DMS114 treated with DMSO at 0.1 percent for 48 hours (cell line): ENCODE measurements at regions not wholly inside any gene's neighbourhood (a gene's known extent, or its start where the extent isn't known, plus 50 kb on each side); places are given as distances from the start of the nearest gene placed in this dataset.

Source experiments
- DNase-seq: peaks from one replicate; lab custom pipeline; 2025; ENCODE audit not compliant: unreplicated experiment; lab: John Stamatoyannopoulos, UW

DNA sequence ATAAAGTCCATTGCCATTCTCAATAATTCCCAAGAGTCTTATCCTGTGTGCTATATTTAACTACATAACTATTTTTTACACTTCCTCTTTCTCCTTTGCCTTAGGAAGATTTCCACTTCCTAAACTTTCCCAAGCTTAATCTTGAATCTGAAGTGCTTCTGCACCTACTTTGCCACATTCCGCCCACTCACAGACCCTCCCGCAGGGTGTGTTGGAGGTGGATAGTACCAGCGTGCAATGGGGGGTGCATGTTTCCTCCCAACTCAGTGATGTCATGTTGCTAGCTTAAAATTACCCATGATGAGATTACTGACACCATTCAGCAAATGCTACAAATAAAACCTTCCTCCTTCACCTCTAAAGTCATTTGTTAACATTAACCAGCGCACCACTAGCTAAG is 460.2 kb downstream of the NR2F1-AS1 start:
- no peak for DNase-seq

DNA sequence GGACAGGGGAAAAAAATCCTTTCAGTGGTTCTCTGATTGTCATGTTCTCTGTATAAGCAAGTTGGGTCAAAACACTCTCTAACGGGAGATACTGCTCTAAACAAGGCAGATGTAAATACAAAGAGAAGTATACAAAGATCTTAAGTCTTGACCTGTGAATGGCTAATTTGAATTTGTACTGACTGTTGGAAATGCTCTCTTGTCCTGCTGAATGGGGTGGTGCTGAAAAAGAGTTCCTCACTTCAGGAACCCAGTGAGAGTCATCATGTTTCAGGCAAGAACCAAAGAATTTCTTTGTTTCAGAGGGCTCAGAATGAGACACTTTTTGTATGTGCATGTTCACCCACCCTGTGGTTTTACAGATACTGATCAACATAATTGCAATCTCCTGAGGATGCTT is 461.0 kb downstream of the NR2F1-AS1 start:
- no peak for DNase-seq

- no peak for DNase-seq
These were observed 463.1 kb downstream of the NR2F1-AS1 start for GRCh38 chr5:93117751-93118531.

DNA sequence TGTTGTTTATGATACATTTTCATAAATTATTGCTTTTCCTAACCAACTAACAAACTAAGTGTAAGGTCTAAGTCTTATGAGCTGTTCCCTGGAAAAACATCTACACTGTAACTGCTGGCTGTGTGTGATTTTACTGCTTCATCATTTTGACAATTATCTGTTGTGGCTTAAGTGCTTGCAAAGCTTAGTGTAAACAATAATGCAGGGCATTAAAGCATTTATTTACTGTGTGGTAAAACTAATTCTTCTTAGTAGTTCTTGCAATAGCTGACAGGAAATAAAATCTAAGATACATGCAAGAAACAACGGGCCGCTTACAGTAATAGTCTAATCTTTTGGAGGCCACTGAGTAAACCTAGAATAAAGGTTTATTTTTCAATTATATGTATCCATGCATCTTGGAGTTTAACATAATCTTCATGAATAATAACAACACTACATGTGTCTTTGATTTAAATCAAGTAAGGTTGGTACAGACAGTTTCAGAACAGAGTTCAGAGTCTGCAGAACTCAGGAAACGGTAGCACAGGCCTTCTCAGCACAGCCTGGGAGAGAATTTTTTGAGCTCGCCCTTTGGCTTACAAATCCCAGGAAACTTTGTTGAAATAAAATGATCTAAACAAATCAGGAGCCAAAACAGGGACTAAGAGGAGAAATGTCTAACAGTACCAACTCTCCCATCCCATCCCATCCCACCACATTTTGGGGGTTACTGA is 473.1 kb downstream of the NR2F1-AS1 start:
- no peak for DNase-seq

- DNase-seq: no peak
These were observed 473.9 kb downstream of the NR2F1-AS1 start for GRCh38 chr5:93107141-93107540.

GRCh38 chr5:93101661-93102060 is 479.4 kb downstream of the NR2F1-AS1 start:
- DNase-seq: no peak

- no peak for DNase-seq
These were observed 480.0 kb downstream of the NR2F1-AS1 start for GRCh38 chr5:93100976-93101375.

DNA sequence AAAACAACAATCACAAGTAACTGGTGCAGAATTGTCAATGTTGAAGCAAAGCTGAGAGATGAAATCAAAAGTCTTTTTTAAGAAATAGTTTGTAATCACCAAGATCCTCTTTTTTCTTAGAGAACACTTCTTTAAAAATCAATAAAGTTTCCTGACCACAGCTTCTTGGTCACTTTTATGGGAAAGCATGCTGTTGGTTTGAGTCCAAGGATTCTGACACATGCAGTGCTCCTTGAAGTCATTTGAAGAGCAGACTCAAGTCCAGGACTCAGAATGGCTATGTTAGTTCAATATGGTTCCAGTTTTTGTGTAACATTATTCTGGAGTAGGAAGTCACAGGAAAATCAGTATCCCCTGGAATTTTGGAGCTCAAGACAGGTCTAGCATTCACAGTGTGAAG is 480.6 kb downstream of the NR2F1-AS1 start:
- DNase-seq: no peak

DNA sequence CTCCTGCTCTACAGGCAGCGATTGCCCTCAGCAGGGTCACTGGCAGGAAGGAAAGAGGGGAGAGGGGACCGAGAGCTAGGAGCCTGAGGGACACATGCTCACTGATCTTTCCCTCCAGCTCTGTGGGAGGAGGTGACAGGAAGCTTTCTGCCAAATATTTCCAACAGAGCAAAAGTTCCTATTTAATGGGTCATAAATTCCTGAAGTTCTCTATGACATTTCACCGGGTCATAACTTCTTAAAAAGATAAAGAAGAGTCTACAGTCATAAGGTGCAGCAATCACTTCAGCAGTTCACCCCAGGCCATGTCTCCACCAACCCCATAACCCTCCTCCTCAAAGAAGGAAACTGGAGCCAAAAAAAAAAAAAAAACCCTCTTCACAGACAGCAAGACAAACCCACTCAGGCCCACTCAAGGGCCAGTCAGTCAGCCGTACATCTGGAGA is 481.1 kb downstream of the NR2F1-AS1 start:
- no peak for DNase-seq

- DNase-seq: no peak
These were observed 484.5 kb downstream of the NR2F1-AS1 start for GRCh38 chr5:93096561-93096960.

- no peak for DNase-seq
These were observed 488.5 kb downstream of the NR2F1-AS1 start for GRCh38 chr5:93092349-93093105.

DNA sequence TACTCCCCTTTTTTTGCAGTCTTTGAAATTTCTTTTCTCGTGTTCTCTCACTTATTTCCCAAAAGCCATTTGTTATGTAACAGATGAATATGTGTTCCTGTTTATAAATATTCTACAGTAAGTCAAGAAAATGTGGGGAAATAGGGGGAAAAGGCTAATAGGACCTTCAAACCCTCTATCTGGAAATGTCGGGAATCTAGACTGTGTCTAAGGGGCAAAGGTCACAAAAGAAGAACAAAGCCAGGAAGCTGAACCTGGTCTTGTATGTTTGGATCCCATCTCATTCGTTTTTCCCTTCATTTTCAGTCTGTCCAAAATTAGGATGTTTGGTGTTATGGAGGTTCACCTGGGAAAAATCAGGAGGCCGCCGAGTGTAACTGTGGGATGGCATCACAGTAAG is 490.3 kb downstream of the NR2F1-AS1 start:
- DNase-seq: no peak

DNA sequence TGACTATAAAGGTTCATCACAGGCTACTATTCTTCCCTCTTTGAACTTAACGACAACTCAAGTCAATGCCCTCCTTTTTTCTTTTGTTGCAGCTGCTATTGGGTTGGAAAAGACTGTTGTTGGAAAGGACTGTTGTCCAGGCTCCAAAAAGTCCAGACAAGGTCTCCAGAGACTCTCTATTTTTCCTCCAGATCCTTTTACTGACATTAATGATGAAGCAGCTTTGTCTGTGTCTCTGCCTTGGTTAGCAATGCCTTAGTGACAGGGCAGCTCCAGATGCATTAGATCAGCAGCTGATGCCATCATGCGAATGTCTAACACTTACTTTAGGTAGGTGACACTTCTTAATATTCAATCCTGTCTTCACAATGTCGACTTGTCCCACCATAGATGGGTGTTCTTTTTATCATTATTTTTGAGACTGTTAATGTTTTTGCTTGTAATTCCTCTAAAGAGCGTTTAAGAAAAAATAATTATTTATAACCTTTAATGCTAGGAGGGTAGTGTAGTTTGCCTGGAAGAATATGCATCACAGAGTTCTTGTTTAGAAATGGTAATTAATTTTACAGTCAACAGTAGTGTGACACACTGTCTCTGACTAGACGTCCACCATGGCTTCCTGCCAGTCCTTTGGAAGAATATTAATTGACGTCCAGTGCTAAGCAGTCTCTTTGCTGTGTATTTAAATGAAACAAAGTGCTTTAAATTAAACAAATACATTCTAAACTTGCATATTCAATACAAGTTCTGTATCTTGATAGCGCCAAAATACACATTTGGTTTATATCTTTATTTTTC is 492.2 kb downstream of the NR2F1-AS1 start:
- no peak for DNase-seq

DNA sequence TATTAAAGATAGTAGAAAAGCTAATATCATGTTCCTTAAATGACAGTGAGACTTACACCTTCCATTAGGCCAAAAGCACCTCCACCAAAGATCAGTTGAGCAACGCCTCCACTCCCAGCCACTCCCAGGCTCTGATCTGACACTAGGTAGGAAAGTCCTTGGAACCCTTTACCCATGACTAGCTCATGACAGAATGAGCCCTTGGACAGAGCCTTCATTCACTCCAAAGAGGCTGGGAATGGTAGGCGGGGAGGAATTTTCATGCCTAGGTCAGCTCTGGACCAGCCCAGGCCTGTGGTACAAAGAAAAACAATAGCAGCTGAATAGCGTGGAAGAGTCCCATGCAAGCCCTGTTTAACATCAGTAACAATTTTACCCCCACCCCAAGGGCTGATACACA is 493.7 kb downstream of the NR2F1-AS1 start:
- no peak for DNase-seq

DNA sequence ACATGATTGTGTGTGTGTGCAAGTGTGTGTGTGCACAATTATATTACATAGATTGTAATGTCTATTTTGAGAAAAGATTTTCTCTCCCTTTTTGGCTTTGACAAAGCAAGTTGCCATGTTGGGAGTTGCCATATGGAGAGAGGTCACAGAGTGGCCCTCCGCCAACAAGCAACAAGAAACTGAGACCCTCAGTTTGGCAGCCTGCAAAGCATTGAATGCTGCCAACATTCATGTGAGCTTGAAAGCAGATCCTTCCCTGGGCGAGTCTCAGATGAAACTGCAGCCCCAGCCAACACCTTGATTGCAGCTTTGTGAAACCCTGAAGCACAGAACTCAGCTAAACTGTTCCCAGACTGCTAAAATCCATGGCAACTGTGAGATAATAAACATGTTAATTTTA is 498.0 kb downstream of the NR2F1-AS1 start:
- no peak for DNase-seq

DNA sequence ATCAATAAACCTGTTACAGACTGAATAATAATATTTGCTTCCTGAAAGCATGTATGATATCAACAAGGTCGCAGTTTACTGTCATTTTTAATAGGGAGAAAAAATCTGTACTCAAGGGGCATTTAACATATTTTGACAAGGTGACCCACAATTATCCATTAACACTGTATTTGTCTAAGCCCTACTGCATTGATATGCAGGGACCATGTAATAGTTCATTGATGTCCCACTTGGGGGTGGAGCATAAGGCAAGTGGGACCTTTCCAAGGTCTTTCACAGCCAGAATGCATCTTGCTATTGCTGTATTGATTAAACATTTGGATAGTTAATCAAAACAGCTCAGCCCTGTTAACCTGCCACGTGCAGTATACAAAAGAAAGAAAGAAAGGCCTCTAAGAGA is 502.0 kb downstream of the NR2F1-AS1 start:
- no peak for DNase-seq

- no peak for DNase-seq
These were observed 502.7 kb downstream of the NR2F1-AS1 start for GRCh38 chr5:93078082-93079038.

DNA sequence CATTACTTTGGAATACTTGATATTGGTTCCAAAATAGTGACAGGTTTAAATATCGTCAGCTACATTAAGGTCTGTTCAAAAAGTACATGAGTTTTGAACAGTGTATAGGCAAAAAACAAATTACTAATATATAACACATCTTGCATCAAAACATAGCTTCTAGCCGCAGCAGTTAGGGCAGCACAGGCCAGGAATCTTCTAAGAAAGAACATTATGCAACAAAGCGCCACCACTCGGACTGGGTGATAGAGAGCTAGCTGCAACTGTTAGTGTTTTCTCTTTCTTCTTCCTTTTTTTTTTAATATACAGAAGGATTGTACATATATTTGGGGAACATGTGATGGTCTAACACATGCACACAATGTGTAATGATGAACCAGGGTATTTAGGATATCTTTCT is 504.5 kb downstream of the NR2F1-AS1 start:
- DNase-seq: no peak

DNA sequence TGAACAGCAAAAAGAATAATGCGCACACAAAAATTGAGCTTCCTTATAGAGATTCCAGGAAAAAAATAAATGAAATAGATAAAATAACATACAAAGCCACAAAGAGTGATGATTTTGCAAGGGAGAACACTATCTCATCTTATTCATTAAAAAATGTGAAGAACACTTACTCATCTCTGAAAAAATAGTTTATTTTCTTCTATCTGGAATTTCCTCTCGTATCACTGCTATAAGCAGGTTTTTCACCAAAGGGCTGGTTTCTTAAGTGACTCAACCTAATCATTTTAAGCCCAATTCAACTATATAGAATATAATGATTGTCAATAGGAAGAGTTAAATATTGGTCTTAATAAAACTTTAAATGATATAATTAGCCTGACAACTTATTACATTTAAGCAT is 504.9 kb downstream of the NR2F1-AS1 start:
- DNase-seq: no peak

GRCh38 chr5:93073547-93073946 is 507.5 kb downstream of the NR2F1-AS1 start:
- DNase-seq: no peak
